Esophagus muscularis mucosa (tissue), 4 donors: ENCODE measurements at regions not wholly inside any gene's neighbourhood (a gene's known extent, or its start where the extent isn't known, plus 50 kb on each side); places are given as distances from the start of the nearest gene placed in this dataset.

Source experiments
- CTCF ChIP-seq, 3 experiments: fragments of 200-600 bp in 2 of 3; fragments of 450-650 bp in 1 of 3; sonication (generic) in 2 of 3; IDR thresholded peaks; one replicate each; pipeline ENCODE4 v1.5.1; 2017 to 2019; ENCODE audit warnings: antibody characterized with exemption in 3 of 3, mild to moderate bottlenecking in 2 of 3, moderate library complexity in 1 of 3
- EP300 ChIP-seq: sonication (generic); formaldehyde crosslinking; IDR thresholded peaks from one replicate; pipeline ENCODE4 v1.6.1; 2017; ENCODE audit warnings: antibody characterized with exemption
- POLR2A ChIP-seq: fragments of 450-650 bp; IDR thresholded peaks from one replicate; pipeline ENCODE4 v1.6.1; 2017; ENCODE audit warnings: antibody characterized with exemption, moderate library complexity, mild to moderate bottlenecking, low read depth
- POLR2AphosphoS5 ChIP-seq, 2 donors: sonication (generic); formaldehyde crosslinking; IDR thresholded peaks; one replicate each; pipeline ENCODE4 v1.6.1; 2017; ENCODE audit warnings: antibody characterized with exemption in 2 of 2

- TF ChIP-seq CTCF (IDR thresholded peaks at IDR 0.05) (no peak), EP300 (no peak), POLR2A (no peak), POLR2AphosphoS5 (IDR thresholded peaks at IDR 0.05) (no peak)
Measured at GRCh38 chr12:74732164-74732784, 194.6 kb downstream of the ATXN7L3B start.
